HG03108 (cell line): ENCODE measurements at regions not wholly inside any gene's neighbourhood (a gene's known extent, or its start where the extent isn't known, plus 50 kb on each side); places are given as distances from the start of the nearest gene placed in this dataset.
"Not testable (repeated sequence)": the region's sequence is repeated elsewhere in the genome, so short reads cannot be mapped to it uniquely, and the experiment has no call there.

Experiments used
- ATAC-seq: cut with Tn5 transposase; IDR thresholded peaks from one replicate; pipeline ENCODE4 v1.9.1; 2021; ENCODE audit warnings: moderate library complexity; ENCODE audit not compliant: unreplicated experiment

DNA sequence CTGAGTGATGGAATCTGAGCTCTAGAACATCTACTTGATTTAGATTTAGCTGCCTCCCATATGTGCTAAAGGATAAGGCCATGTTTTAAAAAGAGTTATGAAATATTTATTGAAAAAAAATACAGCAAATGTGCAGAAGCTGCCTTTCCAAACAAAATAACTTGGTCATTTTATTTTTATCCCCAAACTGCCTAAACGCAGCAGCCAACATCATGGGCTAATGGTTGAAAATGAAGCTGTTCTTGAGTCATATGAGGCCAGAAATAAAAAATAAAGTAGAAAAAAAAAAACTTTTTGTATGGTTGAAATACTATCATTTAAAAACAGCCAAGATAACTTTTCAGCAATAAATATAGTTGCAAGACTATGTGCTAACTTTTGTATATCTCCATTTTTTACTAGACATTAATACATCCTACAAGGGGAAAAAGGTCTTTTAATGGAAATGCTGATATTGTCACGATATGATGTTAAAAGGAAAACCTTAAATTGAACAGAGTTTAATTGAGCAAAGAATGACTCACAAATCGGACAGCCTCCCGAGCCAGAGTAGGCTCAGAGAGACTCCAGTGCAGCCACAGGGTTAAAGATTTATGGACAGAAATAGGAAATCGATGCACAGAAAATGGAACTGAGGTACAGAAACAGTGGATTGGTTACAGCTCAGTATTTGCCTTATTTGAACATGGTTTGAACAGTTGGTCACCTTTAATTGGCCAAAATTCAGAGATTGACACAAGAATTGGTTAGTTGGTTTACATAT lies 305.8 kb downstream of the MDFIC start:
- no peak for ATAC-seq

DNA sequence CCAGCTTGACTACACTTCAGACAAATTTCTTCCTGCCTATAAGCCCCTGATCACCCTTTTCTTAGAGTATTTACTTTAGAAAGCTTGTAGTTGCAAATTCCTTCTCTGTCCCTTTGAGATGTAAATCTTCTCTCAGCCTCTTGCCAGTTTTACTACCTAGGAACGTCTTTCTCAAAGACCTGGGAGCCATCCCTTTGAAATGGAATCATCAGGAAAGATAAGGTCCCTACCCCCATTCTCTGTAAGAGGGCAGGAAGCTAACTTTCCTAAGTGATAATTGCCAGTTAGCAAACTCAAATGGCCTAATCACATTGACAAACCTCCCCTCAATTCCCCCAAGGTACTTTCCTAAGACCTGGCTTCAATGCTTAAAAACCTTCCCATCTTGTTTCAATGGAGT lies 304.5 kb downstream of the MDFIC start:
- ATAC-seq: no peak

DNA sequence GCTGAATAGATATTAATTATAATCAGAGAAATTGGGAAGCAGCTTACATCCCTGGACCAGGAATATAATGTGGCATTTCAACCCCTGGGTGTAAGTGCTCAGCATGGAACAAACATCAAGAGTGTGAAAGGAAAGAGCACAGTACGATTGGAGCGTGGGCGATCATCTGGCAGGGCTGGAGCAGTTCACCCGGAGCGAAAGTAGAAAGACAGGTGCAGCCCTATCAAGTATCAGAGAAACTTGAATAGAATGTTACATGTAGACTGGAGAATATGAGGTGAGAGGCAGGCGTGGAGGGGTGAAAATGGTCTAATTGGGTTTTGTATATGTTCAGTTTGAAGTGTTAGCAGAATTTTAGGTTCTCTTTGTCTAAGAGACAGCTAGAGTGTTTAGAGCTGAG lies 303.0 kb downstream of the MDFIC start:
- no peak for ATAC-seq

DNA sequence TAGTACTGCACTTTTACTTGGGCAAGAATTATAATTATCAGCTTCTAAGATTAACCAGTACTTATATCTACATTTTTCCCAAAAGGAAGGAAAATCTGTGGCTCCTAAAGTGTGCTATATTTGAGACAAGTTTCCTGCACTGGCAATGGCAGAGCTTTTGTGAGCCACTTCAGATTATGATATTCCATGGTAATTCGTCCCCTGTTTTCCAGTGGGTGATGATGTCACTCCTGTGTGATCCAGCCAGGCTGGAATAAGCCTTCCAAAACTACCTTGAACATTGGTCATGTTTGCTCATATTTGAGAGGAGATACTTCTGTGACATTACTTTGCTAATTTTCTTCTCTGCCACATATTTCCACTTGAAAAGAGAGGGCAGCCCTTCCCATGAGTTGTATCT lies 302.1 kb downstream of the MDFIC start:
- no peak for ATAC-seq

- no peak for ATAC-seq
These were observed 299.6 kb downstream of the MDFIC start for GRCh38 chr7:115221456-115221855.

- ATAC-seq: no peak
These were observed 296.2 kb downstream of the MDFIC start for GRCh38 chr7:115218076-115218475.

DNA sequence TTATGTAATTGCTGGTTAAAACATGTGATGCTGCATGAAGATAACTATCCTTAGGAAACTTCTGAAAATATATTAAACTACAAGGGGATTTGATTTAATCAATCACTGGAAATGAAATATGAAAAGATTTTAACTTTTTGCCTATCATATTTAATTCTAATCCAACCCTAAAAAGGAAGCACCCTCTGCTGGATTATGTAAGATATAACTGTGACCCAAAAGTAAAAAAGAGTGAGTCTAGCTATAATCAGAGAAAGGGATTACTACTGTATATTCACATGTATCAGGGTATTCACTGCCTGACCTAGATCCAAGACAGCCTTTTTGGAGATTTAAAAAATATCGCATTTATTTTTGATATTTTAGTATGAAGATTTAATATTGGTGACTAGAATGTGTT lies 295.5 kb downstream of the MDFIC start:
- ATAC-seq: no peak

DNA sequence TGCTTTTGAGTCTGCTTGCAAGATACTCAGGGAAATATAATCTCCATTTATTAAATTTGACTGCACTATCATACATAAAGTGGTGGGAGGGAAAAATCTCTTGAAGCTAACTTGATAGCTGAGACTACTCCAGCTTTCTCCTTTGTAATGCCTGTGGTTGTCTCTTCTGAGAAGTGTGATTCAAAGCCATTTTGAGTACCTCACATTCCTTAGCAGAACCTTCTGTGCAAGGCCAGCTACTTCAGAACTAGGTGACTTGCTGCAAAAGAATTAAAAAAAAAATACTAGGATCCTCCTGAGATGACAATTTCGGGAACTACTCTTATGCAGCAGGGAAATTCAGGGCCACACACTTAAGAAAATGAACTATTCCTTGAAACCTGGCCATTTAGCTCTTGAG lies 294.8 kb downstream of the MDFIC start:
- ATAC-seq: no peak

DNA sequence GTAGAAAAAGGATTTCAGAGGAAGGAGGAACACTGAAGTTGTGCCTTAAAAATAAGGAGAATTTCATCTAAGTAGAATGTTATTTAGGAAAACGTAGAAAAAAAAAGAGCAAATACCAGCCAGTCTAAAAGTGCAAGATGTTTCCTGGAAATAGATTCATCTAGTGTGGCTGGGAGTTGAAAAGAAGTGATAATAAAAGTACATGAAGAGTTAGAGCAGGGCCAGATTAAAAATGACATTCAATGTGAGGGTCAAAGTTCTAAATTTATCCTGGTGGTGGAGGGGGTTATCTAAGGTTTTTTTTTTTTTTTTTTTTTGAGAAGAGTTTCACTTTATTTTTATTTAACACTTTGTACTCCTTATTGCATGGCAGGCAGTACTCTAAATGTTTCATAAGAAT lies 289.3 kb downstream of the MDFIC start:
- ATAC-seq: no peak

- ATAC-seq: no peak
These were observed 288.7 kb downstream of the MDFIC start for GRCh38 chr7:115210552-115210951.

DNA sequence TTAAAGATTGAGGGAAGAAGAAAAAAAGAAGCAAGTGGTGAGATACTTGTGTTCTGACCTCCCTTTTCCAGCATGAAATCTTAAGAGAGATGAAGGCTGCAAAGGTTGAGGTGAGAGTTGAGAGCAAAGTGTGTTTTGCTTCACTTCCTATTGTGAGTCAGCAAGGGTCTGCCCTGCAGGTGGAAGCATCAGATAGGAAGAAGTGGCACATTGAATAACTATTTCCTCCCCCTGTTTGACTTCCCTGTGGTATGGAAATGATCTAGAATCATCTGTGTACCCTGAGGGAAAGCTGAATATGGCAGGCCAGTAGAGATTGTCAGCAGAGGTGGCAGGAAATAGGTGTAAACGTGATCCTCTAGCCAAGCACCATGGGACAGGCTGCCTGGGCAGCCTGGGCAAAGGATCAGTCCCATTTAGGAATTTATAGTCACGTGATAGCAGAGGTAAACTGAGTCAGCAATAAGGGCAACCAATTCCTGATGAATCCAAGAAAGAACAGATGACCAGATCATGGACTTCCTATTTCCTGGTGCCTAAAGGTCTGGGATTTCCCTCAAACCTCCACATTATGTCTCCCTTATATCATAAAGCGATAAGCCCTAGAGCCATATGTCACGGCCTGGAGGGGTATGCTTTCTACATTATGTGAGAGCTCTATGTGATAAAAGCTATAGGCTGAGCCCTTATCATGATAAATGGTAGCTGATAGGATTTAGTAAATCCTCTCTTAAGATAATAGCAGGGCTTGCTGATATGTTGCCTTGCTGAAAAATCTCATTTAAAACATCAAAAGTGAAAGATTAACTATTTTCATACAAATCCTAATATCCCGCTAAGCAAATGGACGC lies 287.0 kb downstream of the MDFIC start:
- ATAC-seq: no peak

GRCh38 chr7:115206374-115206773 lies 284.5 kb downstream of the MDFIC start:
- ATAC-seq: not testable (repeated sequence)

DNA sequence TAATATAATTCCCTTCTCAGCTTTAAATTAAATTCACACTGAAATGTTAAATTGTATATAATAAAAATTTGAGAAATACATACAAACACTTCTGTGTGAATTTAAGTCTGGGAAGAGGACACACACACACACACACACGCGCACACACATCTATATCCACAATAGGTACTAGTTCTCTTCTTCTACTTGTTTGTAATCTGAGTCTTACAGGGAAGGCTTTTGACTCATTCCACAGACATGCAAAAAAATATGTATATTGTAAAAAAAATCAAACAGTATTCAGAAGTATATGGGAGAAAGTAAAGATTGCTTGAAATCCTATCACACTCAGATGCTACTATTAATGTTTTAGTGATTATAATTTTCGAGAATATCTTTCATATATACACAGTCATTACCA lies 276.2 kb downstream of the MDFIC start:
- ATAC-seq: no peak

DNA sequence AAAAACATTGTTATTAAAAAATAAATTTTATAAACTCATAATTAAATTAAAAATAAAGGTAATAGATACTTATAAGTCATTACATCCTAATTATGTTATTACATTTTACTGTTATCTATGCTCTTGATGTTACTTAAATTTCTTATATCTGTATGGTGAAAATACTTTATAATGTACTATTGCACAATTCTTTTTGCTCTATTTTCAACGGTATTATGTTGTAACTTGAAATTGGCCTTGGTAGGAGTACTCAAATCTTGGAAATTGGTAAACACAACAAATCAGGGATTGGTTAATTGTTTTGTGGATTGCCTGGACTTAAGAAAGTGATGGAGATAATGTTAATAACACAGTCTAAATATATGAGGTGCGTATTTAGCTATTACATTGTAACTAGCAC lies 273.3 kb downstream of the MDFIC start:
- no peak for ATAC-seq

- ATAC-seq: no peak
These were observed 269.6 kb downstream of the MDFIC start for GRCh38 chr7:115191526-115191925.

DNA sequence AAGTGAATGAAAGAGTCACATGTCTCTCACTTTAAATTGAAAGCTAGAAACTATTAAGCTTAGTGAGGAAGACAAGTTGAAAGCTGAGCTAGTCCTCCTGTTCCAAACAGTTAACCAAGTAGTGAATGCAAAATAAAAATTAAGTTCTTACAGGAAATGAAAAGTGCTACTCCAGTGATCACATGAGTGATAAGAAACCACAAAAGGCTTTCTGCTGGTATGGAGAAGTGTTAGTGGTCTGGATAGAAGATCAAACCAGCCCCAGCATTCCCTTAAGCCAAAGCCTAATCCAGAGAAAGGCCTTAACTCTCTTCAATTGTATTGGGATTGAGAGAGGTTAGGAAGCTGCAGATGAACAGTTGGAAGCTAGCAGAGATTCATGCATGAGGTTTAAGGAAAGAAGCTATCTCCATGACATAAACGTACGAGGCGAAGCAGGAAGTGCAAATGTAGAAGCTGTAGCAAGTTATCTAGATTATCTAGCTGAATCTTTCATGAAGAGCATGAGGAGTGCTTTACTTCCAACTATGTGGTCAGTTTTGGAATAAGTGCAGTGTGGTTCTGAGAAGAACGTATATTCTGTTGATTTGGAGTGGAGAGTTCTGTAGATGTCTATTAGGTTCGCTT lies 261.6 kb downstream of the MDFIC start:
- ATAC-seq: no peak

DNA sequence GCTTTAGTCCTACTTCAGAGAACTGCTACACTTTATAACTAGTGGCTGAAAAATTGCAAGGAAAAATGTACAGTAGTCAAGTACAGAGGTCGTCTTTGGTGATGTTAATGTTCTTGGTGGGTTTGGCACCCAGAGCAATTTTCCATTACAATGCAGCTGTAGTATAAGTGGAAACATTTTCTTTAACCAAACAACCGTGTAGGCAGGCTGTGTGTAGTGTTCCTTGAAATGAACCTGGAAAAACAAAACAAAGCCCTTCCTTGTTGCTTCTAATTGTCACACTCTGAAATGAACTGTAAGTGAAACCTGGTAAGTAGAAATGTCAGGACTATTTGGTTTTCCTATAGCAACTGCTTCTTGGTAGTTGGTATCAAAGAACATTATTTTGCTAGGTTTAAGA lies 256.9 kb downstream of the MDFIC start:
- no peak for ATAC-seq

DNA sequence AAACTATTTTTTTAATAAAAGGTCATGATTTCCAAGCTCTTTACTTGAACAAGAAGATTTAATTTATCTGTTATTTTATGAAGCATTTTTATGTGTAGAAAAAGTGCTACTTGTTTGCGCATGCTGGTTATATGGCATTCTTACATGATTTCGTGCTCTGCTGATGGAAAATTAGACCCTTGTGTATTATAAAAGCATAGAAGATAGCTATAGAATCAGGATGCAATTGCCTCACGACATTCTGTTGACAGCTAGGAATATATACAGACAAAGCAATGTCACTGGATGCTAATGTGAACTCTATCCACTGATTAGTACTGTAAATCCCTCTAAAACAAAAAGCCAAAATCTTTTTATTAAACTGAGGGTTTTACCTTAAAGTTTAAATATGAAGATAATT lies 255.9 kb downstream of the MDFIC start:
- no peak for ATAC-seq

GRCh38 chr7:115177103-115177502 lies 255.2 kb downstream of the MDFIC start:
- ATAC-seq: no peak

- not testable (repeated sequence) for ATAC-seq
These were observed 250.5 kb downstream of the MDFIC start for GRCh38 chr7:115172397-115172796.

GRCh38 chr7:115153769-115154477 lies 232.0 kb downstream of the MDFIC start:
- no peak for ATAC-seq
